ENCODE measurements at regions not wholly inside any gene's neighbourhood (a gene's known extent, or its start where the extent isn't known, plus 50 kb on each side); places are given as distances from the start of the nearest gene placed in this dataset.

- no peak overlapping the region for H3K27ac ChIP-seq (ENCODE audit: low read depth, low read length, poor library complexity, severe bottlenecking)
- peaks cover 3% of the 10 kb centered on the region for H3K4me1 ChIP-seq (ENCODE audit: insufficient read depth, low read length, poor library complexity, severe bottlenecking)
- H3K9me3 ChIP-seq (ENCODE audit: low read depth, low read length, poor library complexity, severe bottlenecking): no peaks in the 10 kb centered on the region
- H3K4me3 ChIP-seq (ENCODE audit: low read depth, low read length, poor library complexity, severe bottlenecking): no peak overlapping the region
- no peaks in the 10 kb centered on the region for H3K27me3 ChIP-seq (replicated peaks; ENCODE audit: insufficient read depth, low read depth, low read length, poor library complexity)
- ChIA-PET CTCF (no interaction called here), POLR2A (ENCODE audit: low non-redundant PET) (no interaction called here)
- TF ChIP-seq EZH2 (IDR thresholded peaks at IDR 0.05; ENCODE audit: borderline replicate concordance, low read depth, low read length, poor library complexity, severe bottlenecking) (no peak), CTCF (conservative IDR thresholded peaks at IDR 0.05; ENCODE audit: low read depth, low read length) (no peak)
- no peaks in the 10 kb centered on the region for H3K36me3 ChIP-seq (ENCODE audit: insufficient read depth, low read length, poor library complexity, severe bottlenecking)
- BruUV-seq (replicated peaks): no TSS peak
- no peak for DNase-seq (ENCODE audit: low spot score)
- intact Hi-C loops (cut with micrococcal nuclease; ENCODE audit: unreplicated experiment): no loop called here
These were observed 175.8 kb downstream of the IRS1 start for GRCh38 chr2:226623587-226624368.

- Histone ChIP-seq H3K4me3 (ENCODE audit: low read depth, low read length, poor library complexity, severe bottlenecking) (no peak overlapping the region), H3K4me1 (ENCODE audit: insufficient read depth, low read length, poor library complexity, severe bottlenecking) (peaks cover 6% of the 10 kb centered on the region), H3K27ac (ENCODE audit: low read depth, low read length, poor library complexity, severe bottlenecking) (no peak overlapping the region), H3K27me3 (replicated peaks; ENCODE audit: insufficient read depth, low read depth, low read length, poor library complexity) (no peaks in the 10 kb centered on the region), H3K36me3 (ENCODE audit: insufficient read depth, low read length, poor library complexity, severe bottlenecking) (no peaks in the 10 kb centered on the region), H3K9me3 (ENCODE audit: low read depth, low read length, poor library complexity, severe bottlenecking) (no peaks in the 10 kb centered on the region)
- TF ChIP-seq EZH2 (IDR thresholded peaks at IDR 0.05; ENCODE audit: borderline replicate concordance, low read depth, low read length, poor library complexity, severe bottlenecking) (no peak), CTCF (conservative IDR thresholded peaks at IDR 0.05; ENCODE audit: low read depth, low read length) (no peak)
- DNase-seq (ENCODE audit: low spot score): no peak
- POLR2A ChIA-PET (ENCODE audit: low non-redundant PET): no interaction called here
- CTCF ChIA-PET: no interaction called here
- intact Hi-C loops (cut with micrococcal nuclease; ENCODE audit: unreplicated experiment): no loop called here
- BruUV-seq (replicated peaks): no TSS peak
These were observed 177.1 kb downstream of the IRS1 start for GRCh38 chr2:226622484-226622883.

GRCh38 chr2:226620176-226620575, 179.4 kb downstream of the IRS1 start:
- ChIA-PET CTCF (no interaction called here), POLR2A (ENCODE audit: low non-redundant PET) (no interaction called here)
- Histone ChIP-seq H3K4me3 (ENCODE audit: low read depth, low read length, poor library complexity, severe bottlenecking) (no peak overlapping the region), H3K9me3 (ENCODE audit: low read depth, low read length, poor library complexity, severe bottlenecking) (no peaks in the 10 kb centered on the region), H3K4me1 (ENCODE audit: insufficient read depth, low read length, poor library complexity, severe bottlenecking) (peaks cover 6% of the 10 kb centered on the region), H3K36me3 (ENCODE audit: insufficient read depth, low read length, poor library complexity, severe bottlenecking) (no peaks in the 10 kb centered on the region), H3K27ac (ENCODE audit: low read depth, low read length, poor library complexity, severe bottlenecking) (no peak overlapping the region), H3K27me3 (replicated peaks; ENCODE audit: insufficient read depth, low read depth, low read length, poor library complexity) (no peaks in the 10 kb centered on the region)
- DNase-seq (ENCODE audit: low spot score): no peak
- TF ChIP-seq CTCF (conservative IDR thresholded peaks at IDR 0.05; ENCODE audit: low read depth, low read length) (no peak), EZH2 (IDR thresholded peaks at IDR 0.05; ENCODE audit: borderline replicate concordance, low read depth, low read length, poor library complexity, severe bottlenecking) (no peak)
- intact Hi-C loops (cut with micrococcal nuclease; ENCODE audit: unreplicated experiment): no loop called here
- BruUV-seq (replicated peaks): no TSS peak

Data from A673 (cell line).